Glutamatergic neuron (in vitro differentiated cells): ENCODE measurements at regions not wholly inside any gene's neighbourhood (a gene's known extent, or its start where the extent isn't known, plus 50 kb on each side); places are given as distances from the start of the nearest gene placed in this dataset.

Source experiments
- DNase-seq: peaks from one replicate; pipeline ENCODE4 v3.0.0; 2022
- H3K27ac Mint-ChIP-seq: one replicate; pipeline ENCODE4 v1.8.0; 2020; ENCODE audit warnings: mild to moderate bottlenecking, mixed read lengths, inconsistent platforms; ENCODE audit not compliant: unreplicated experiment
- H3K27me3 Mint-ChIP-seq: one replicate; pipeline ENCODE4 v1.8.0; 2020; ENCODE audit warnings: mild to moderate bottlenecking, moderate library complexity, mixed read lengths, inconsistent platforms; ENCODE audit not compliant: unreplicated experiment
- H3K36me3 Mint-ChIP-seq: one replicate; pipeline ENCODE4 v1.8.0; 2020; ENCODE audit warnings: mild to moderate bottlenecking, mixed read lengths, inconsistent platforms; ENCODE audit not compliant: unreplicated experiment
- H3K4me1 Mint-ChIP-seq: one replicate; pipeline ENCODE4 v1.8.0; 2020; ENCODE audit warnings: mild to moderate bottlenecking, low read depth, mixed read lengths, inconsistent platforms; ENCODE audit not compliant: unreplicated experiment
- H3K4me3 Mint-ChIP-seq: one replicate; pipeline ENCODE4 v1.8.0; 2020; ENCODE audit warnings: mild to moderate bottlenecking, mixed read lengths, inconsistent platforms; ENCODE audit not compliant: unreplicated experiment
- H3K9me3 Mint-ChIP-seq: one replicate; pipeline ENCODE4 v1.8.0; 2020; ENCODE audit warnings: mild to moderate bottlenecking, moderate library complexity, mixed read lengths, inconsistent platforms; ENCODE audit not compliant: unreplicated experiment
- TF ChIP-seq, protein P1 (sequence below): fragments of 200-600 bp; sonication (generic); IDR thresholded peaks from one replicate; pipeline ENCODE4 v1.5.0; 2021; ENCODE audit not compliant: partially characterized antibody, unreplicated experiment

DNA sequence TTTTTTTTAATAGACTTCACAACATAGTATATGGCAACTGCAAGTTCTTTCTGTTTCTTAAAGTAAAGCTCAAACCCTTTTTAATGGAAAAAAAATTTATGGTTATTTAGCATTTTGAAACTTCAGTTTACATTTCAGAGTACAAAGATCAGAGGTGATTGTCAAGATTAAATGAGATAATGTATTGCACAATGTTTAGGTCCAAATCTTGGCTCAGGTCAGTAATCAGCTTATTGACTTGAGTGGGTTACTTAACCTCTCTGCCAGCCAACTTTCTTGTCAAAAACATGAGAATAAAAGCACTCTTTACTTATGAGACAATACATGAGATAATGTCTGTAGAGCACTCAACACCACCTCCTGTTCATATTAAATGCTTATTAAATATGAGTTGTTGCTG is 345.1 kb upstream of the PTPRD start:
- Mint-ChIP-seq H3K27ac (no peak overlapping the region), H3K27me3 (no peaks in the 10 kb centered on the region), H3K9me3 (no peaks in the 10 kb centered on the region), H3K4me1 (no peaks in the 10 kb centered on the region), H3K4me3 (no peak overlapping the region), H3K36me3 (no peaks in the 10 kb centered on the region)
- TF ChIP-seq, protein P1, sequence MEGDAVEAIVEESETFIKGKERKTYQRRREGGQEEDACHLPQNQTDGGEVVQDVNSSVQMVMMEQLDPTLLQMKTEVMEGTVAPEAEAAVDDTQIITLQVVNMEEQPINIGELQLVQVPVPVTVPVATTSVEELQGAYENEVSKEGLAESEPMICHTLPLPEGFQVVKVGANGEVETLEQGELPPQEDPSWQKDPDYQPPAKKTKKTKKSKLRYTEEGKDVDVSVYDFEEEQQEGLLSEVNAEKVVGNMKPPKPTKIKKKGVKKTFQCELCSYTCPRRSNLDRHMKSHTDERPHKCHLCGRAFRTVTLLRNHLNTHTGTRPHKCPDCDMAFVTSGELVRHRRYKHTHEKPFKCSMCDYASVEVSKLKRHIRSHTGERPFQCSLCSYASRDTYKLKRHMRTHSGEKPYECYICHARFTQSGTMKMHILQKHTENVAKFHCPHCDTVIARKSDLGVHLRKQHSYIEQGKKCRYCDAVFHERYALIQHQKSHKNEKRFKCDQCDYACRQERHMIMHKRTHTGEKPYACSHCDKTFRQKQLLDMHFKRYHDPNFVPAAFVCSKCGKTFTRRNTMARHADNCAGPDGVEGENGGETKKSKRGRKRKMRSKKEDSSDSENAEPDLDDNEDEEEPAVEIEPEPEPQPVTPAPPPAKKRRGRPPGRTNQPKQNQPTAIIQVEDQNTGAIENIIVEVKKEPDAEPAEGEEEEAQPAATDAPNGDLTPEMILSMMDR = no peak
- DNase-seq = no peak

DNA sequence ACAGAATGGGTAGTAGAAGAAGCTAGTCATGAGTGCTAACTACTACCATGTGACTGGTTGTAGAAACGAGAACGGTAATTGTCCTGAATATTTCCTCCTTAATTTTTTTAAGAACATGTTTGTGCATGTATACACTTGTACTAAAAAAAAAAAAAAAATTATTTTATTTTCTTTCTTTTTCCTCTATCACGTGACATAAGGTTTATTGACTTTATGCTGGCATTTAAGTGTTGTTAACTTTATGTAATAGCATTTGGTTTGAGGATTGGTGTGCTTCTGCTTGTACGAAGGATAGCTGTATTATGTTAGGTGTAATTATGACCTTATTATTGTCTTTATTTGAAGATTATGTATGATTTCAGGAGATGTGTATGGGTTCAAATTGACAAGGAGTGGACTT is 349.1 kb upstream of the PTPRD start:
- Mint-ChIP-seq H3K4me3 (no peak overlapping the region), H3K27me3 (no peaks in the 10 kb centered on the region), H3K27ac (no peak overlapping the region), H3K4me1 (no peaks in the 10 kb centered on the region), H3K36me3 (no peaks in the 10 kb centered on the region), H3K9me3 (no peaks in the 10 kb centered on the region)
- no peak for DNase-seq
- TF ChIP-seq, protein P1 = no peak

DNA sequence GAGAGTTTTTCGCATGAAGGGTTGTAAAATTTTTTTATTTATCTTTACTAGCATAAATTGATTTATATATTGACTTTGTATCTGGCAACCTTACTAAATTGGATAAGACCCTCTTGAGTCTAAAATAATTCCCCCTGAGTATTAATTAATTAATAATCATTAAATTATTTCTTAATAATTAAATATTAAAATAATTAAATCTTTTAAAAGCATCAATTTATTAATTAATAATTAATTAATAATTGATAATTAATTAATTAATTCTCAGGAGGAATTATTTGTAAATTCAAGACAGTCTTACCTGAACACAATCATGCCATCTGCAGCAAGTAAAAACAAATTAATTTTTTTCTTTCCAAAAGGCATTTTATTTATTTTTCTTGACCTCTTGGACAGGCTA is 370.4 kb upstream of the PTPRD start:
- TF ChIP-seq, protein P1 = no peak
- Mint-ChIP-seq H3K27me3 (no peaks in the 10 kb centered on the region), H3K27ac (no peak overlapping the region), H3K9me3 (no peaks in the 10 kb centered on the region), H3K36me3 (no peaks in the 10 kb centered on the region), H3K4me1 (no peaks in the 10 kb centered on the region), H3K4me3 (no peak overlapping the region)
- DNase-seq = no peak

DNA sequence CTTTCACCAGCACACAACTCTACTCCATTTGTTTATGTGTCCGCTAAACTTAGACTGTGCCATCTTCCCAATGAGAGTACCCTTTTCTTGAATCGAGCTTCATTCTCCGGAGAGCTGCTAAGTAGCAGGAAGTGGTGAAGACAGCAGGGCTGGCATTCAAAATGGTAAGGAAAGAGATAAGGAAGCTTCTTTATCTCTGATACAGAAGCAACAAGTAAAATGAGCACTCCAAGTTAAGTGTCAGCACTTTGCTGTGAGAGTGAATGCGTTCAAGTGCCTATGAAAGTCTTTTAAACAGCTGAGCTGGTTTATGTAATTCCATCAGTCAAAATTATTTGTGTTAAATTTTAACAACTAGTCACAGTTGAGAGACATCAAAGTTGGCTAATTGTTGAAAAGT is 386.8 kb upstream of the PTPRD start:
- Mint-ChIP-seq H3K36me3 (no peaks in the 10 kb centered on the region), H3K4me3 (no peak overlapping the region), H3K27ac (no peak overlapping the region), H3K9me3 (no peaks in the 10 kb centered on the region), H3K4me1 (peaks cover 3% of the 10 kb centered on the region), H3K27me3 (no peaks in the 10 kb centered on the region)
- TF ChIP-seq, protein P1 = no peak
- no peak for DNase-seq

DNA sequence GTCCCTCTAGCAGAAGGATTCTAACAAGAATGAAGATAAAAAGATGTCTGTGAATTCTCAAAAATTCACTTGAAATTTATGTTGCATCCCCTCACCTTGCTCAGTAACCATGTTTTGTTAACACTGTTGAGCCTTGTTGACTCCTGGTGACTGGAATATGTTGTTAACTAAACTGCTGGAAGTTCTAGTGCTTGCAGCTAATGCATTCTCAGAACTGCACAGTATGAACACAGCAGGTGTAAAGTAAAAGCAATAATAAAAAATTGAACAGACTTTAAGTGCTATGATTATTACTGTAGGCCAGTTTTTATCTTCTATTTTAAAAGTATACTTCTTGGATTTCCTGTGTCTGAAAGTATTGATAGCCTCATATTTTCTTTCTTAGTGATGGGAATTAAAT is 388.7 kb upstream of the PTPRD start:
- Mint-ChIP-seq H3K27me3 (no peaks in the 10 kb centered on the region), H3K27ac (no peak overlapping the region), H3K36me3 (no peaks in the 10 kb centered on the region), H3K4me3 (no peak overlapping the region), H3K9me3 (no peaks in the 10 kb centered on the region), H3K4me1 (peaks cover 3% of the 10 kb centered on the region)
- TF ChIP-seq, protein P1 = no peak
- DNase-seq = no peak
